H1 (cell line): ENCODE measurements at regions not wholly inside any gene's neighbourhood (a gene's known extent, or its start where the extent isn't known, plus 50 kb on each side); places are given as distances from the start of the nearest gene placed in this dataset.

Experiments
- CHD2 ChIP-seq: IDR thresholded peaks from 2 replicates; pipeline ENCODE4 v1.6.1; 2012; ENCODE audit warnings: low read length, improper control_type of control experiment
- EZH2 ChIP-seq: fragments of 200-600 bp; sonication (generic); IDR thresholded peaks from 2 replicates; pipeline ENCODE4 v1.7.1; 2012; ENCODE audit warnings: low read depth, mild to moderate bottlenecking, moderate library complexity, low read length, inconsistent platforms; ENCODE audit not compliant: severe bottlenecking
- FOSL1 ChIP-seq: IDR thresholded peaks from 2 replicates; pipeline ENCODE4 v1.6.1; 2011; ENCODE audit warnings: mild to moderate bottlenecking, low read depth, low read length, moderate library complexity; ENCODE audit not compliant: insufficient read depth
- GABPA ChIP-seq: IDR thresholded peaks from 2 replicates; pipeline ENCODE4 v1.6.1; 2011; ENCODE audit warnings: mild to moderate bottlenecking, low read length, moderate library complexity, borderline replicate concordance; ENCODE audit not compliant: insufficient read depth
- JUN ChIP-seq: IDR thresholded peaks from 2 replicates; pipeline ENCODE4 v1.6.1; 2011; ENCODE audit warnings: low read depth, mild to moderate bottlenecking, improper control_type of control experiment, low read length
- POLR2A ChIP-seq, 2 experiments: IDR thresholded peaks; 1 replicate in 1 of 2; 2 replicates in 1 of 2; pipeline ENCODE4 v1.6.1; 2011; ENCODE audit warnings: low read depth in 2 of 2, low read length in 2 of 2, mild to moderate bottlenecking in 2 of 2; ENCODE audit errors: control extremely low read depth in 1 of 2
- POLR2AphosphoS5 ChIP-seq: IDR thresholded peaks from 2 replicates; pipeline ENCODE4 v1.6.1; 2011; ENCODE audit warnings: low read depth, low read length
- RAD21 ChIP-seq, 2 experiments: IDR thresholded peaks in 1 of 2; conservative IDR thresholded peaks in 1 of 2; 2 replicates each; pipeline ENCODE4 v1.6.1; 2011; ENCODE audit warnings: low read depth in 2 of 2, low read length in 2 of 2, improper control_type of control experiment in 1 of 2, inconsistent platforms in 1 of 2, mild to moderate bottlenecking in 1 of 2, moderate library complexity in 1 of 2
- SP1 ChIP-seq: IDR thresholded peaks from 2 replicates; pipeline ENCODE4 v1.6.1; 2011; ENCODE audit warnings: low read depth, low read length
- TCF12 ChIP-seq: IDR thresholded peaks from 2 replicates; pipeline ENCODE4 v1.6.1; 2011; ENCODE audit warnings: low read depth, mild to moderate bottlenecking, low read length
- TF ChIP-seq, protein P1 (sequence below), 3 experiments: IDR thresholded peaks; 1 replicate in 2 of 3; 2 replicates in 1 of 3; pipeline versions ENCODE4 v1.5.1 to v1.6.1; 2011; ENCODE audit warnings: low read length in 3 of 3, mild to moderate bottlenecking in 3 of 3, inconsistent platforms in 2 of 3, low read depth in 1 of 3, moderate library complexity in 1 of 3; ENCODE audit not compliant: insufficient read depth in 1 of 3; ENCODE audit errors: control extremely low read depth in 1 of 3
- TF ChIP-seq, protein P2 (sequence below): IDR thresholded peaks from 2 replicates; pipeline ENCODE4 v1.6.1; 2012; ENCODE audit warnings: low read length, inconsistent platforms

DNA sequence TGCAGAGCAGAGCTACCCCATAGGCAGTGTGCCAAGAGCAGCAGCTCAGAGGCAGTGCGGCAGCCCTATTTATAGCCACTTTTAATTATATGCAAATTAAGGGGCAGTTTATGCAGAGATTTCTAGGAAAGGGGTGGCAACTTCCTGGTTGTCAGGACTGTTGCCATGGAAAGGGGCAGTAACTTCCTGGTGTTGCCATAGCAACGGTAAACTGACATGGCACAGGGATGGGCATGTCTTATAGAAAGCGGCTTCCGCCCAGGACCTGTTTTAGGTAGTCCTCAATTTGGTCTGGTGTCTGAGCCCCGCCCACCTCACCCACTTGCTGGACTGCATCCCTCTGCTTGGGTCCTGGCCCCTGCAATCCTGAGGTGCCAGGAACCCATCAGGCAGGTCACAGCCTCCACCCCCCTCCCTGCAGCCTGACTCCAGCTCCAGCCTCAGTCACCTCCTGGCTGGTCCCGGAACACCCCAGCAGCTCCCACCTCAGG lies 115.8 kb downstream of the TMEM130 start:
- TF ChIP-seq POLR2A (IDR thresholded peaks at IDR 0.05; ENCODE audit: control extremely low read depth in 1 of 2, low read depth in 2 of 2, low read length in 2 of 2) (no peak), RAD21 (IDR thresholded peaks at IDR 0.05 in 1 of 2, conservative IDR thresholded peaks at IDR 0.05 in 1 of 2; ENCODE audit: low read depth in 2 of 2, low read length in 2 of 2) (no peak), CHD2 (no peak), EZH2 (no peak), POLR2AphosphoS5 (no peak; the same call in 1 of the 2 replicates), GABPA (no peak), JUN (no peak), FOSL1 (no peak), TCF12 (no peak), SP1 (0 out of 2 replicates have a peak, but pooled peaks have one; percentile 18)
- TF ChIP-seq, protein P1, sequence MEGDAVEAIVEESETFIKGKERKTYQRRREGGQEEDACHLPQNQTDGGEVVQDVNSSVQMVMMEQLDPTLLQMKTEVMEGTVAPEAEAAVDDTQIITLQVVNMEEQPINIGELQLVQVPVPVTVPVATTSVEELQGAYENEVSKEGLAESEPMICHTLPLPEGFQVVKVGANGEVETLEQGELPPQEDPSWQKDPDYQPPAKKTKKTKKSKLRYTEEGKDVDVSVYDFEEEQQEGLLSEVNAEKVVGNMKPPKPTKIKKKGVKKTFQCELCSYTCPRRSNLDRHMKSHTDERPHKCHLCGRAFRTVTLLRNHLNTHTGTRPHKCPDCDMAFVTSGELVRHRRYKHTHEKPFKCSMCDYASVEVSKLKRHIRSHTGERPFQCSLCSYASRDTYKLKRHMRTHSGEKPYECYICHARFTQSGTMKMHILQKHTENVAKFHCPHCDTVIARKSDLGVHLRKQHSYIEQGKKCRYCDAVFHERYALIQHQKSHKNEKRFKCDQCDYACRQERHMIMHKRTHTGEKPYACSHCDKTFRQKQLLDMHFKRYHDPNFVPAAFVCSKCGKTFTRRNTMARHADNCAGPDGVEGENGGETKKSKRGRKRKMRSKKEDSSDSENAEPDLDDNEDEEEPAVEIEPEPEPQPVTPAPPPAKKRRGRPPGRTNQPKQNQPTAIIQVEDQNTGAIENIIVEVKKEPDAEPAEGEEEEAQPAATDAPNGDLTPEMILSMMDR (IDR thresholded peaks at IDR 0.05; ENCODE audit: control extremely low read depth in 1 of 3, insufficient read depth in 1 of 3, low read depth in 1 of 3, low read length in 3 of 3) = no peak
- TF ChIP-seq, protein P2, sequence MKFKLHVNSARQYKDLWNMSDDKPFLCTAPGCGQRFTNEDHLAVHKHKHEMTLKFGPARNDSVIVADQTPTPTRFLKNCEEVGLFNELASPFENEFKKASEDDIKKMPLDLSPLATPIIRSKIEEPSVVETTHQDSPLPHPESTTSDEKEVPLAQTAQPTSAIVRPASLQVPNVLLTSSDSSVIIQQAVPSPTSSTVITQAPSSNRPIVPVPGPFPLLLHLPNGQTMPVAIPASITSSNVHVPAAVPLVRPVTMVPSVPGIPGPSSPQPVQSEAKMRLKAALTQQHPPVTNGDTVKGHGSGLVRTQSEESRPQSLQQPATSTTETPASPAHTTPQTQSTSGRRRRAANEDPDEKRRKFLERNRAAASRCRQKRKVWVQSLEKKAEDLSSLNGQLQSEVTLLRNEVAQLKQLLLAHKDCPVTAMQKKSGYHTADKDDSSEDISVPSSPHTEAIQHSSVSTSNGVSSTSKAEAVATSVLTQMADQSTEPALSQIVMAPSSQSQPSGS = no peak
